Vagina (tissue), 2 donors: ENCODE measurements at regions not wholly inside any gene's neighbourhood (a gene's known extent, or its start where the extent isn't known, plus 50 kb on each side); places are given as distances from the start of the nearest gene placed in this dataset.

Source experiments
- DNase-seq, 2 donors: peaks; one replicate each; pipeline ENCODE4 v3.0.0-alpha.2; 2017; ENCODE audit errors: extremely low spot score in 2 of 2
- H3K27ac ChIP-seq: fragments of 200-600 bp; sonication (generic); one replicate; pipeline ENCODE4 v1.5.1; 2019
- H3K27me3 ChIP-seq: fragments of 200-600 bp; sonication (generic); one replicate; pipeline ENCODE4 v1.5.1; 2019
- H3K36me3 ChIP-seq, 2 donors: fragments of 200-600 bp; sonication (generic); one replicate each; pipeline ENCODE4 v1.5.1; 2017 to 2019
- H3K4me1 ChIP-seq: fragments of 200-600 bp; sonication (generic); one replicate; pipeline ENCODE4 v1.5.1; 2019
- H3K4me3 ChIP-seq, 2 donors: fragments of 200-600 bp; sonication (generic); 1 replicate in 1 of 2; 2 replicates in 1 of 2; pipeline ENCODE4 v1.5.1; 2016 to 2019
- H3K9me3 ChIP-seq: fragments of 200-600 bp; sonication (generic); one replicate; pipeline ENCODE4 v1.5.1; 2019
- CTCF ChIP-seq, 3 experiments: fragments of 450-650 bp in 2 of 3; fragments of 200-600 bp in 1 of 3; sonication (generic) in 1 of 3; IDR thresholded peaks; one replicate each; pipeline ENCODE4 v1.5.1; 2017 to 2019; ENCODE audit warnings: antibody characterized with exemption in 3 of 3, mild to moderate bottlenecking in 2 of 3, moderate library complexity in 2 of 3
- POLR2A ChIP-seq, 2 donors: fragments of 450-650 bp; IDR thresholded peaks; one replicate each; pipeline ENCODE4 v1.6.1; 2017; ENCODE audit warnings: antibody characterized with exemption in 2 of 2, mild to moderate bottlenecking in 2 of 2, moderate library complexity in 2 of 2
- POLR2AphosphoS5 ChIP-seq, 2 donors: sonication (generic); formaldehyde crosslinking; IDR thresholded peaks; one replicate each; pipeline ENCODE4 v1.9.0; 2017; ENCODE audit warnings: antibody characterized with exemption in 2 of 2, mild to moderate bottlenecking in 2 of 2, low read depth in 1 of 2; ENCODE audit not compliant: insufficient read depth in 1 of 2
- intact Hi-C: fragments of 100-400 bp; cut with DNase I; formaldehyde crosslinking; loops from one replicate; pipeline ENCODE4 v1.15.1; 2023

- intact Hi-C loops: loop anchor here (5.0 kb wide), 1 partner anchor 95 kb away; no protein-coding TSS in a partner anchor
- Histone ChIP-seq H3K27me3 (no peaks in the 10 kb centered on the region), H3K27ac (no peak overlapping the region), H3K4me1 (peaks cover 33% of the 10 kb centered on the region), H3K4me3 (no peak overlapping the region), H3K36me3 (no peaks in the 10 kb centered on the region), H3K9me3 (no peaks in the 10 kb centered on the region)
- DNase-seq: no peak
- TF ChIP-seq POLR2AphosphoS5 (IDR thresholded peaks at IDR 0.05; ENCODE audit: insufficient read depth in 1 of 2, low read depth in 1 of 2): no peak
Observed at GRCh38 chr5:125582352-125582751, 835.9 kb upstream of the ZNF608 start.

- H3K27ac ChIP-seq: no peak overlapping the region
- no peak for TF ChIP-seq POLR2AphosphoS5 (IDR thresholded peaks at IDR 0.05; ENCODE audit: insufficient read depth in 1 of 2, low read depth in 1 of 2)
- intact Hi-C loops: loop anchor here (5.0 kb wide), 1 partner anchor 96 kb away; no protein-coding TSS in a partner anchor
Observed at GRCh38 chr5:125583321-125584139, 837.1 kb upstream of the ZNF608 start.

GRCh38 chr5:125584140-125584520, 837.7 kb upstream of the ZNF608 start:
- Histone ChIP-seq H3K4me3 (no peak overlapping the region), H3K4me1 (peaks cover 33% of the 10 kb centered on the region), H3K9me3 (no peaks in the 10 kb centered on the region), H3K27ac (no peak overlapping the region), H3K36me3 (no peaks in the 10 kb centered on the region), H3K27me3 (no peaks in the 10 kb centered on the region)
- peak in 1 of 2 donors; percentile 13 for TF ChIP-seq POLR2AphosphoS5 (IDR thresholded peaks at IDR 0.05; ENCODE audit: insufficient read depth in 1 of 2, low read depth in 1 of 2)
- TF ChIP-seq CTCF (IDR thresholded peaks at IDR 0.05): no peak
- no peak for DNase-seq
- intact Hi-C loops: loop anchor here (5.0 kb wide), 1 partner anchor 97 kb away; no protein-coding TSS in a partner anchor

More at GRCh38 chr5:125583321-125584139, 837.1 kb upstream of the ZNF608 start:
- Histone ChIP-seq H3K4me3 (no peak overlapping the region), H3K27me3 (no peaks in the 10 kb centered on the region), H3K4me1 (peaks cover 33% of the 10 kb centered on the region), H3K36me3 (no peaks in the 10 kb centered on the region), H3K9me3 (no peaks in the 10 kb centered on the region)
- DNase-seq: no peak

DNA sequence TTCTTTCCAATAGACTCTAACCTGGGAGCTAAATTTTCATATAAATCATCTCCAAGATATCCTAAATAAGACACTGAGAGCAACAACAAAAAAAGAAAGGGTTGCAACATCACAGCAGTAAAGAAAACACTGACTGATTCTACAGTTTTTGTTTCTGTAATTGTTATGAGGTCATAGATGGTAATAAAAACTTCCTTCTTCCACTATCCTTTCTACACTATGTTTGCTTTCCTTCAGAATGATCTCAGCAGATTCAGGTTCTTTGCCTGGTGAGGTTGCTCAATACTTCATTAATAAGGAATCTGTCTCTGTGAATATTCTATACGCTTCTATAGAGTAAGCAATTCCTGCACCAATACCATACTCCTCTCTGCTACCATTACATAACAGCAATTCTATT, 835.6 kb upstream of the GRAMD2B start:
- H3K4me1 ChIP-seq: peaks cover 19% of the 10 kb centered on the region
- TF ChIP-seq POLR2A (IDR thresholded peaks at IDR 0.05) (no peak), POLR2AphosphoS5 (IDR thresholded peaks at IDR 0.05; ENCODE audit: insufficient read depth in 1 of 2, low read depth in 1 of 2) (no peak)
- intact Hi-C loops: no loop called here

GRCh38 chr5:125592856-125593255, 830.4 kb upstream of the GRAMD2B start:
- Histone ChIP-seq H3K27ac (no peak overlapping the region), H3K4me1 (no peaks in the 10 kb centered on the region), H3K36me3 (no peaks in the 10 kb centered on the region), H3K4me3 (no peak overlapping the region), H3K9me3 (no peaks in the 10 kb centered on the region), H3K27me3 (no peaks in the 10 kb centered on the region)
- no peak for DNase-seq
- no peak for TF ChIP-seq POLR2AphosphoS5 (IDR thresholded peaks at IDR 0.05; ENCODE audit: insufficient read depth in 1 of 2, low read depth in 1 of 2)
- intact Hi-C loops: no loop called here

More for the DNA sequence above, 835.6 kb upstream of the GRAMD2B start:
- no peak for DNase-seq
- Histone ChIP-seq H3K27ac (no peak overlapping the region), H3K4me3 (no peak overlapping the region), H3K9me3 (no peaks in the 10 kb centered on the region), H3K36me3 (no peaks in the 10 kb centered on the region), H3K27me3 (no peaks in the 10 kb centered on the region)

DNA sequence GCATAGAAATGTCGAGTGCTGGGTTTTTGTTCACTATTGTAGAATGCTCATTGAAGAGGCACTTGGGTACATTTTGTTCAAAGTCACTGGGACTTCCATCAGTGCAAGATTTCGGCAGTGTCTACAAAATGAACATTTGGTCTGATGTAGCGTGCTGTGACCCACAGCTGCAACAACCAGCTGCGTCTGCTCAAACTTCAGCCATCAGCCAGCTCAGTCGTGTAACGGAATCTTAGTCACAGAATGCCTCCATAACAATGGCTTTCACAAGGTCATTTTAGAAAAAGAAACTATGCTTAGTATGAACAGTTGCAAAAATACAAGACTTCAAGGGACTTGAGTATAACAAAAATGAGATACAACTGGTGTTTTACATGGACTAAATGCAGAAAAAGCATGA, 828.1 kb upstream of the GRAMD2B start:
- no peak overlapping the region for H3K27ac ChIP-seq
- intact Hi-C loops: no loop called here
- H3K4me3 ChIP-seq: no peak overlapping the region
- H3K4me1 ChIP-seq: no peaks in the 10 kb centered on the region
- no peaks in the 10 kb centered on the region for H3K36me3 ChIP-seq
- no peak for DNase-seq
- no peaks in the 10 kb centered on the region for H3K27me3 ChIP-seq
- TF ChIP-seq POLR2AphosphoS5 (IDR thresholded peaks at IDR 0.05; ENCODE audit: insufficient read depth in 1 of 2, low read depth in 1 of 2): no peak
- TF ChIP-seq POLR2A (IDR thresholded peaks at IDR 0.05): no peak
- TF ChIP-seq CTCF (IDR thresholded peaks at IDR 0.05): no peak
- H3K9me3 ChIP-seq: no peaks in the 10 kb centered on the region

DNA sequence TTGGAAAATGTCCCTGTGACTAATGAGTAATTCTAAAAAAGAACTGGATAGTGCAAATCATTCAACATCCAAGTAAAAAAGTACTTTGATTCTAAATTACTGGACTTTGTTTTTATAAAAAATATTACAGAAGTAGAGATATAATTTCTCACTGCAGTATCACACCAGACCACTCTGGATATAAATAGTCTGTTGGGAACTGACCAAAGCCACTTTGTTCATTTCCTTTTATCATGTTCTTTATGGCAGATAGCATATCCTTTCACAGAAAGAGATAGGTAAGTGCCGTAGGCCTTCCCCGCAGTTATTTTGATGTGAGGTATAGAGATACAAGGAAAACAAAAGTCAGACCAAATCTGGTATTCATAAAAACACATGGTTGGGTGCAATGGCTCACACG, 827.4 kb upstream of the GRAMD2B start:
- H3K4me3 ChIP-seq: no peak overlapping the region
- intact Hi-C loops: no loop called here
- no peaks in the 10 kb centered on the region for H3K4me1 ChIP-seq
- no peak for TF ChIP-seq POLR2AphosphoS5 (IDR thresholded peaks at IDR 0.05; ENCODE audit: insufficient read depth in 1 of 2, low read depth in 1 of 2)
- TF ChIP-seq CTCF (IDR thresholded peaks at IDR 0.05): no peak
- no peak for TF ChIP-seq POLR2A (IDR thresholded peaks at IDR 0.05)
- no peak overlapping the region for H3K27ac ChIP-seq
- H3K27me3 ChIP-seq: no peaks in the 10 kb centered on the region
- no peaks in the 10 kb centered on the region for H3K36me3 ChIP-seq
- no peak for DNase-seq
- H3K9me3 ChIP-seq: no peaks in the 10 kb centered on the region
